ENCODE measurements at regions not wholly inside any gene's neighbourhood (a gene's known extent, or its start where the extent isn't known, plus 50 kb on each side); places are given as distances from the start of the nearest gene placed in this dataset.

- no peak for DNase-seq (ENCODE audit: low spot score)
Measured at GRCh38 chr9:19510907-19511306, 102.1 kb downstream of the ACER2 start.

All from activated CD4-positive, alpha-beta T cell treated with anti-CD3 and anti-CD28 coated beads, Interleukin-2, Interleukin-4, amounts not matched to agents 100 ng/mL and 50 ng/mL, durations not matched to agents 16 hours and 8 hours (primary cell).